ENCODE measurements at regions not wholly inside any gene's neighbourhood (a gene's known extent, or its start where the extent isn't known, plus 50 kb on each side); places are given as distances from the start of the nearest gene placed in this dataset.

DNA sequence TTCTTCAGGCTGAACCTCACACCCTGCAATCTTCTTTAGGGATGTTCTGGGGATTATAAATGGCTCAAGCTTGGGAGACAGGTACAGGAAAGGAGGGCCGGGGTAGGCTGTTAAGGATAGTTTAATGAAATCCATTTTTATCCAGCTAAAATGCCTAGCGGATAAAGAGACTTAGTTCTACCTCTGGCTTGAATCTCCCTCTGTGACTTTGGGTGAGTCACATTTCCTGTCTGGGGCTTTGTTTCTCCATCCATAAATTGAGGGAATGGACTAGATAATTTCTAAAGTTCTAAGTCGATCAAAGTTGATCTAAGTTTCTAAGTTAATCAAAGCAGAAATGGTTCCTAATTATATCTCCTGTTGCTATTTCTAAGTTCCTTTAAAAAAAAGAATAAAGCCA, 319.6 kb upstream of the E2F7 start:
- H3K4me1 Mint-ChIP-seq (ENCODE audit: low read depth): no peaks in the 10 kb centered on the region
- intact Hi-C loops (cut with DNase I, micrococcal nuclease): no loop called here
- Histone ChIP-seq H3K4me3 (ENCODE audit: low read length) (no peak overlapping the region), H3K4me1 (ENCODE audit: insufficient read depth, low read length) (no peaks in the 10 kb centered on the region), H3K9me3 (ENCODE audit: control insufficient read depth in 1 of 2, insufficient read depth in 1 of 2, low read length in 2 of 2) (no peaks in the 10 kb centered on the region), H3K27me3 (ENCODE audit: control insufficient read depth in 1 of 2, insufficient read depth in 2 of 2, low read length in 2 of 2) (no peaks in the 10 kb centered on the region), H3K27ac (ENCODE audit: low read depth in 1 of 2, low read length in 2 of 2) (no peak overlapping the region), H3K36me3 (ENCODE audit: insufficient read depth, low read length) (no peaks in the 10 kb centered on the region)
- DNase-seq: no peak
- no peaks in the 10 kb centered on the region for H3K36me3 Mint-ChIP-seq (ENCODE audit: low read depth)
- H3K9me3 Mint-ChIP-seq: peaks cover 3% of the 10 kb centered on the region
- ATAC-seq (ENCODE audit: poor library complexity): no peak
- ChIA-PET CTCF (no interaction called here), POLR2A (no interaction called here)
- H3K27me3 Mint-ChIP-seq: no peaks in the 10 kb centered on the region
- no peak overlapping the region for H3K27ac Mint-ChIP-seq
- H3K4me3 Mint-ChIP-seq: no peak overlapping the region
- TF ChIP-seq, protein P1, sequence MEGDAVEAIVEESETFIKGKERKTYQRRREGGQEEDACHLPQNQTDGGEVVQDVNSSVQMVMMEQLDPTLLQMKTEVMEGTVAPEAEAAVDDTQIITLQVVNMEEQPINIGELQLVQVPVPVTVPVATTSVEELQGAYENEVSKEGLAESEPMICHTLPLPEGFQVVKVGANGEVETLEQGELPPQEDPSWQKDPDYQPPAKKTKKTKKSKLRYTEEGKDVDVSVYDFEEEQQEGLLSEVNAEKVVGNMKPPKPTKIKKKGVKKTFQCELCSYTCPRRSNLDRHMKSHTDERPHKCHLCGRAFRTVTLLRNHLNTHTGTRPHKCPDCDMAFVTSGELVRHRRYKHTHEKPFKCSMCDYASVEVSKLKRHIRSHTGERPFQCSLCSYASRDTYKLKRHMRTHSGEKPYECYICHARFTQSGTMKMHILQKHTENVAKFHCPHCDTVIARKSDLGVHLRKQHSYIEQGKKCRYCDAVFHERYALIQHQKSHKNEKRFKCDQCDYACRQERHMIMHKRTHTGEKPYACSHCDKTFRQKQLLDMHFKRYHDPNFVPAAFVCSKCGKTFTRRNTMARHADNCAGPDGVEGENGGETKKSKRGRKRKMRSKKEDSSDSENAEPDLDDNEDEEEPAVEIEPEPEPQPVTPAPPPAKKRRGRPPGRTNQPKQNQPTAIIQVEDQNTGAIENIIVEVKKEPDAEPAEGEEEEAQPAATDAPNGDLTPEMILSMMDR (IDR thresholded peaks at IDR 0.05): no peak

DNA sequence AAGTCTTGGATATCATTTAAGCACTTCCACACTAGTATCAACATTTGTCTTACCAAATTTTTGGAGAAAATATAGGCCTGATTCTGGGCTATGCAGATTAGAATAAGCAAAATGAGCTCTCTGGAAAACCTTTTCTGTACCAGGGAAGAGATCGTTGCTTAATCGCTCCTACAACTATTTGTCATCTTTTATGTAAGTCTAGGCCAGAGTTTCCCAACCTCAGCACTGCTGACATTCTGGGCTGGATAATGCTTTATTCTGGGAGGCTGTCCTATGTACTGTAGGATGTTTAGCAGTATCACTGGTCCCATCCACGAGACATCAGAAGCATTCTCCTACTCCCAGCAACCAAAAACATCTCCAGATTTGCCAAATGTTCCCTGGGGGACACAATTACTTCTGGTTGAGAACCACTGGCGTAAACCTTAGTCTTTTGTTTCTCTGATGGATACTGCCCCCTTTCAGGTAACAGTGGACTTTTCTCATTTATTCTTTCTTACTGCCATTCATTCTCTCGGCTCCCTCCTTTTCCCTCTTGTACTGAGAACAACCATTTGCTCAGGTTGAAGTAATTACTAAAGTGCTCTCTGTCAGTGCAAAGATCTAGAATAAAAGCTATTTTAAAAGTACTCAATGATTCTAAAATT, 316.9 kb upstream of the E2F7 start:
- ATAC-seq (ENCODE audit: poor library complexity) (no peak), DNase-seq (no peak)
- intact Hi-C loops (cut with DNase I, micrococcal nuclease): no loop called here
- Mint-ChIP-seq H3K4me3 (no peak overlapping the region), H3K9me3 (peaks cover 3% of the 10 kb centered on the region), H3K27me3 (no peaks in the 10 kb centered on the region), H3K36me3 (ENCODE audit: low read depth) (no peaks in the 10 kb centered on the region), H3K27ac (no peak overlapping the region), H3K4me1 (ENCODE audit: low read depth) (no peaks in the 10 kb centered on the region)
- TF ChIP-seq, protein P1 (IDR thresholded peaks at IDR 0.05): no peak
- H3K27ac ChIP-seq (ENCODE audit: low read depth in 1 of 2, low read length in 2 of 2): no peak overlapping the region
- no peaks in the 10 kb centered on the region for H3K27me3 ChIP-seq (ENCODE audit: control insufficient read depth in 1 of 2, insufficient read depth in 2 of 2, low read length in 2 of 2)
- H3K9me3 ChIP-seq (ENCODE audit: control insufficient read depth in 1 of 2, insufficient read depth in 1 of 2, low read length in 2 of 2): peaks cover 0 to 3% of the 10 kb centered on the region in 2 experiments
- no peak overlapping the region for H3K4me3 ChIP-seq (ENCODE audit: low read length)
- CTCF ChIA-PET: no interaction called here
- H3K4me1 ChIP-seq (ENCODE audit: insufficient read depth, low read length): no peaks in the 10 kb centered on the region
- H3K36me3 ChIP-seq (ENCODE audit: insufficient read depth, low read length): no peaks in the 10 kb centered on the region
- POLR2A ChIA-PET: no interaction called here

DNA sequence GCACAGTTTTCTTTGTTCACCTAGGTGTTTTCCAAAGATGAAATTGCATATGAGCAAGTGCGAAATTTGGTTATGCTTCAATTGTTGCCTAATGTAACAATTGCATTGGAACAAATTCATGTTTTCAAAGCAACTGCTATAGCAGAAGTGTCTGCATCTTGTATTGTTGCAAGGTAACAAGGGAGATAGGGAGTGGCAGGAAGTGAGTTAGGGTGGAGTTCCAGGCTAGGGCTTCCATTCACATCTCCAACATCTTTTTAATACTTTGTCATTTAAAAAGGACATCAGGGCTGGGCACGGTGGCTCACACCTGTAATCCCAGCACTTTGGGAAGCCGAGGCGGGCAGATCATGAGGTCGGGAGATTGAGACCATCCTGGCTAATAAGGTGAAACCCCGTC, 312.3 kb upstream of the E2F7 start:
- Histone ChIP-seq H3K36me3 (ENCODE audit: insufficient read depth, low read length) (no peaks in the 10 kb centered on the region), H3K4me3 (ENCODE audit: low read length) (no peak overlapping the region), H3K4me1 (ENCODE audit: insufficient read depth, low read length) (no peaks in the 10 kb centered on the region), H3K9me3 (ENCODE audit: control insufficient read depth in 1 of 2, insufficient read depth in 1 of 2, low read length in 2 of 2) (peaks cover 0 to 3% of the 10 kb centered on the region in 2 experiments), H3K27ac (ENCODE audit: low read depth in 1 of 2, low read length in 2 of 2) (no peak overlapping the region), H3K27me3 (ENCODE audit: control insufficient read depth in 1 of 2, insufficient read depth in 2 of 2, low read length in 2 of 2) (no peaks in the 10 kb centered on the region)
- Mint-ChIP-seq H3K4me1 (ENCODE audit: low read depth) (no peaks in the 10 kb centered on the region), H3K27me3 (no peaks in the 10 kb centered on the region), H3K4me3 (no peak overlapping the region), H3K9me3 (no peaks in the 10 kb centered on the region), H3K27ac (no peak overlapping the region), H3K36me3 (ENCODE audit: low read depth) (no peaks in the 10 kb centered on the region)
- ChIA-PET POLR2A (no interaction called here), CTCF (no interaction called here)
- ATAC-seq (ENCODE audit: poor library complexity) (no peak), DNase-seq (no peak)
- intact Hi-C loops (cut with DNase I, micrococcal nuclease): no loop called here
- TF ChIP-seq, protein P1 (IDR thresholded peaks at IDR 0.05): no peak

Data from CD4-positive, alpha-beta T cell (primary cell).